ENCODE measurements at regions not wholly inside any gene's neighbourhood (a gene's known extent, or its start where the extent isn't known, plus 50 kb on each side); places are given as distances from the start of the nearest gene placed in this dataset.

DNA sequence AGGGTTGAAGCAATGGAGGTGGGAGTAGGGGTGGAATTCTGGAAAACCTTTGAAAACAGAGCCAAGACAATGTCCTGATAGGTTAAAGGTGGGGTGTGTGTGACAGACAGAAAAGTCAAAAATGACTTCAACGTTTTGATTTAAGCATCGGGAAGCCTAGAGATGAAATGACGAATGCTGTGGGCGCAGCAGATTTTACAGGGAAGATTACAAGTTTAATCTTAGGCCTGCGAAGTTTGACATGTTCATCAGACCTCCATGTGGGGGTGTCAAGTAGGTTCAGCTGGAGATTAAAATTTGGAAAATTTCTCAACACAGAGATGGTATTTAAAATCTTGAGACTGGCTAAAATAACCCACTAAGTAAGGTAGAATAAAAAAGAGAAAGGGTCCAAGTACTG, 453.3 kb downstream of the TXNL1 start:
- TF ChIP-seq, protein P1, sequence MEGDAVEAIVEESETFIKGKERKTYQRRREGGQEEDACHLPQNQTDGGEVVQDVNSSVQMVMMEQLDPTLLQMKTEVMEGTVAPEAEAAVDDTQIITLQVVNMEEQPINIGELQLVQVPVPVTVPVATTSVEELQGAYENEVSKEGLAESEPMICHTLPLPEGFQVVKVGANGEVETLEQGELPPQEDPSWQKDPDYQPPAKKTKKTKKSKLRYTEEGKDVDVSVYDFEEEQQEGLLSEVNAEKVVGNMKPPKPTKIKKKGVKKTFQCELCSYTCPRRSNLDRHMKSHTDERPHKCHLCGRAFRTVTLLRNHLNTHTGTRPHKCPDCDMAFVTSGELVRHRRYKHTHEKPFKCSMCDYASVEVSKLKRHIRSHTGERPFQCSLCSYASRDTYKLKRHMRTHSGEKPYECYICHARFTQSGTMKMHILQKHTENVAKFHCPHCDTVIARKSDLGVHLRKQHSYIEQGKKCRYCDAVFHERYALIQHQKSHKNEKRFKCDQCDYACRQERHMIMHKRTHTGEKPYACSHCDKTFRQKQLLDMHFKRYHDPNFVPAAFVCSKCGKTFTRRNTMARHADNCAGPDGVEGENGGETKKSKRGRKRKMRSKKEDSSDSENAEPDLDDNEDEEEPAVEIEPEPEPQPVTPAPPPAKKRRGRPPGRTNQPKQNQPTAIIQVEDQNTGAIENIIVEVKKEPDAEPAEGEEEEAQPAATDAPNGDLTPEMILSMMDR (IDR thresholded peaks at IDR 0.05; ENCODE audit: low read depth, low read length, poor library complexity, severe bottlenecking): no peak
- no peak for TF ChIP-seq EZH2phosphoT487 (IDR thresholded peaks at IDR 0.05; ENCODE audit: borderline replicate concordance, low read length)
